Fibroblast of lung (primary cell): ENCODE measurements at regions not wholly inside any gene's neighbourhood (a gene's known extent, or its start where the extent isn't known, plus 50 kb on each side); places are given as distances from the start of the nearest gene placed in this dataset.
A peak's percentile ranks its signal among the peaks of the same experiment; 100 is the strongest.
"Not testable (repeated sequence)": the region's sequence is repeated elsewhere in the genome, so short reads cannot be mapped to it uniquely, and the experiment has no call there.

Experiments used
- DNase-seq, 2 donors: peaks; one replicate each; pipeline versions ENCODE4 v3.0.0 to v3.0.0-alpha.2; 2010; ENCODE audit warnings: low read depth in 2 of 2
- H2AFZ ChIP-seq: 2 replicates; pipeline ENCODE4 v1.5.1; 2012; ENCODE audit warnings: low read length, control low read depth, inconsistent platforms
- H3K27ac ChIP-seq: 2 replicates; pipeline ENCODE4 v1.5.1; 2011; ENCODE audit warnings: low read length, control low read depth; ENCODE audit not compliant: insufficient read depth
- H3K27me3 ChIP-seq: 2 replicates; pipeline ENCODE4 v1.5.1; 2011; ENCODE audit warnings: mild to moderate bottlenecking, low read length; ENCODE audit not compliant: control insufficient read depth, insufficient read depth
- H3K36me3 ChIP-seq: 2 replicates; pipeline ENCODE4 v1.5.1; 2011; ENCODE audit warnings: low read length; ENCODE audit not compliant: control insufficient read depth, insufficient read depth
- H3K4me1 ChIP-seq: 2 replicates; pipeline ENCODE4 v1.5.1; 2011; ENCODE audit warnings: low read length; ENCODE audit not compliant: control insufficient read depth, insufficient read depth; ENCODE audit errors: extremely low read depth
- H3K4me2 ChIP-seq: 2 replicates; pipeline ENCODE4 v1.5.1; 2011; ENCODE audit warnings: low read length, control low read depth; ENCODE audit not compliant: insufficient read depth; ENCODE audit errors: extremely low read depth
- H3K4me3 ChIP-seq, 4 experiments: fragments of 200-600 bp in 1 of 4; sonication (generic) in 1 of 4; replicated peaks in 1 of 4; 2 replicates each; pipeline ENCODE4 v1.5.1; 2011 to 2016; ENCODE audit warnings: low read length in 4 of 4, low read depth in 3 of 4, mild to moderate bottlenecking in 3 of 4, control low read depth in 2 of 4, inconsistent platforms in 1 of 4, mixed read lengths in 1 of 4; ENCODE audit not compliant: insufficient read depth in 1 of 4; ENCODE audit errors: control extremely low read depth in 1 of 4
- H3K79me2 ChIP-seq: 2 replicates; pipeline ENCODE4 v1.5.1; 2012; ENCODE audit warnings: mild to moderate bottlenecking, low read length, inconsistent platforms; ENCODE audit not compliant: control insufficient read depth, insufficient read depth
- H3K9ac ChIP-seq: 2 replicates; pipeline ENCODE4 v1.5.1; 2011; ENCODE audit warnings: mild to moderate bottlenecking, low read length, control low read depth; ENCODE audit not compliant: insufficient read depth
- H3K9me3 ChIP-seq: 2 replicates; pipeline ENCODE4 v1.5.1; 2012; ENCODE audit warnings: low read depth, low read length; ENCODE audit not compliant: control insufficient read depth, insufficient read depth
- H4K20me1 ChIP-seq: 2 replicates; pipeline ENCODE4 v1.5.1; 2011; ENCODE audit warnings: low read length; ENCODE audit not compliant: control insufficient read depth, insufficient read depth; ENCODE audit errors: extremely low read depth
- EZH2 ChIP-seq: IDR thresholded peaks from 2 replicates; pipeline ENCODE4 v1.5.1; 2012; ENCODE audit warnings: low read length, control low read depth, mild to moderate bottlenecking; ENCODE audit errors: missing control alignments
- TF ChIP-seq, protein P1 (sequence below), 2 donors: IDR thresholded peaks in 1 of 2; conservative IDR thresholded peaks in 1 of 2; 1 replicate in 1 of 2; 2 replicates in 1 of 2; pipeline ENCODE4 v1.5.1; 2011 to 2012; ENCODE audit warnings: low read length in 2 of 2, control low read depth in 1 of 2, inconsistent platforms in 1 of 2, low read depth in 1 of 2, mild to moderate bottlenecking in 1 of 2

GRCh38 chr3:181486141-181486885 is 225.4 kb upstream of the SOX2 start:
- TF ChIP-seq, protein P1, sequence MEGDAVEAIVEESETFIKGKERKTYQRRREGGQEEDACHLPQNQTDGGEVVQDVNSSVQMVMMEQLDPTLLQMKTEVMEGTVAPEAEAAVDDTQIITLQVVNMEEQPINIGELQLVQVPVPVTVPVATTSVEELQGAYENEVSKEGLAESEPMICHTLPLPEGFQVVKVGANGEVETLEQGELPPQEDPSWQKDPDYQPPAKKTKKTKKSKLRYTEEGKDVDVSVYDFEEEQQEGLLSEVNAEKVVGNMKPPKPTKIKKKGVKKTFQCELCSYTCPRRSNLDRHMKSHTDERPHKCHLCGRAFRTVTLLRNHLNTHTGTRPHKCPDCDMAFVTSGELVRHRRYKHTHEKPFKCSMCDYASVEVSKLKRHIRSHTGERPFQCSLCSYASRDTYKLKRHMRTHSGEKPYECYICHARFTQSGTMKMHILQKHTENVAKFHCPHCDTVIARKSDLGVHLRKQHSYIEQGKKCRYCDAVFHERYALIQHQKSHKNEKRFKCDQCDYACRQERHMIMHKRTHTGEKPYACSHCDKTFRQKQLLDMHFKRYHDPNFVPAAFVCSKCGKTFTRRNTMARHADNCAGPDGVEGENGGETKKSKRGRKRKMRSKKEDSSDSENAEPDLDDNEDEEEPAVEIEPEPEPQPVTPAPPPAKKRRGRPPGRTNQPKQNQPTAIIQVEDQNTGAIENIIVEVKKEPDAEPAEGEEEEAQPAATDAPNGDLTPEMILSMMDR (conservative IDR thresholded peaks at IDR 0.05 in 1 of 2, IDR thresholded peaks at IDR 0.05 in 1 of 2; ENCODE audit: low read depth in 1 of 2, low read length in 2 of 2): no peak
- no peak for TF ChIP-seq EZH2
- Histone ChIP-seq H2AFZ (no peak overlapping the region), H3K36me3 (no peaks in the 10 kb centered on the region)

GRCh38 chr3:181484026-181484425 is 227.7 kb upstream of the SOX2 start:
- Histone ChIP-seq H3K4me2 (no peak overlapping the region), H2AFZ (no peak overlapping the region), H3K4me3 (no peak overlapping the region), H3K4me1 (no peaks in the 10 kb centered on the region), H3K9me3 (no peaks in the 10 kb centered on the region), H3K27ac (no peak overlapping the region), H4K20me1 (no peaks in the 10 kb centered on the region), H3K9ac (no peak overlapping the region), H3K27me3 (no peaks in the 10 kb centered on the region), H3K36me3 (no peaks in the 10 kb centered on the region), H3K79me2 (no peaks in the 10 kb centered on the region)
- TF ChIP-seq, protein P1 (conservative IDR thresholded peaks at IDR 0.05 in 1 of 2, IDR thresholded peaks at IDR 0.05 in 1 of 2; ENCODE audit: low read depth in 1 of 2, low read length in 2 of 2): no peak
- no peak for TF ChIP-seq EZH2
- no peak for DNase-seq

More at GRCh38 chr3:181486141-181486885, 225.4 kb upstream of the SOX2 start:
- Histone ChIP-seq H3K27me3 (no peaks in the 10 kb centered on the region), H3K9ac (no peak overlapping the region), H3K4me1 (no peaks in the 10 kb centered on the region), H3K27ac (no peak overlapping the region), H3K4me2 (no peak overlapping the region), H3K79me2 (no peaks in the 10 kb centered on the region), H3K9me3 (no peaks in the 10 kb centered on the region), H3K4me3 (no peak overlapping the region), H4K20me1 (no peaks in the 10 kb centered on the region)
- DNase-seq: peak in 1 of 2 donors; percentile 3

- DNase-seq, H3K4me2 ChIP-seq: not testable (repeated sequence)
Observed at GRCh38 chr3:181475146-181475545, 236.6 kb upstream of the SOX2 start.

More at GRCh38 chr3:181475146-181475545, 236.6 kb upstream of the SOX2 start:
- not testable (repeated sequence) for H3K79me2 ChIP-seq, H3K36me3 ChIP-seq, H3K4me3 ChIP-seq, H2AFZ ChIP-seq, H3K4me1 ChIP-seq, H3K27ac ChIP-seq, H3K27me3 ChIP-seq, H3K9ac ChIP-seq, H4K20me1 ChIP-seq, H3K9me3 ChIP-seq
